Endothelial cell of umbilical vein (primary cell): ENCODE measurements at regions not wholly inside any gene's neighbourhood (a gene's known extent, or its start where the extent isn't known, plus 50 kb on each side); places are given as distances from the start of the nearest gene placed in this dataset.

ENCODE experiments used
- BruUV-seq: library from RNA; stranded (reverse); fragments of 400-500 nt; replicated peaks from 2 replicates; lab custom pipeline; 2021; lab: Mats Ljungman, UMichigan
- CTCF ChIA-PET: fragments of 300-600, 350-600 bp; sonication (Branson Sonifier 250); formaldehyde crosslinking; loops from one replicate; lab custom pipeline; 2021; ENCODE audit warnings: antibody characterized with exemption, inconsistent platforms; lab: Charles Lee
- POLR2A ChIA-PET: fragments of 300-600, 350-600 bp; sonication (Branson Sonifier 250); formaldehyde crosslinking; loops from one replicate; lab custom pipeline; 2021; ENCODE audit warnings: antibody characterized with exemption, inconsistent platforms; lab: Charles Lee
- DNase-seq: peaks from one replicate; pipeline ENCODE4 v3.0.0-alpha.2; 2011; ENCODE audit warnings: low read depth, low spot score
- FAIRE-seq: peaks from 2 replicates; lab custom pipeline; 2011; peaks lifted over from hg19 to GRCh38; lab: Jason Lieb, UNC
- H2AFZ ChIP-seq: 2 replicates; pipeline ENCODE4 v1.6.0; 2012; ENCODE audit warnings: low read depth, low read length, control low read depth, inconsistent platforms
- H3K27ac ChIP-seq: 2 replicates; pipeline ENCODE4 v1.5.1; 2011; ENCODE audit warnings: low read depth, mild to moderate bottlenecking, control low read depth, low read length, moderate library complexity; ENCODE audit not compliant: insufficient read depth
- H3K27me3 ChIP-seq, 2 experiments: 2 replicates each; pipeline versions ENCODE4 v1.6.0 to v1.6.1; 2011; ENCODE audit warnings: low read length in 2 of 2, mixed read lengths in 1 of 2; ENCODE audit not compliant: control insufficient read depth in 2 of 2, insufficient read depth in 2 of 2
- H3K36me3 ChIP-seq, 2 experiments: 2 replicates in 1 of 2; 3 replicates in 1 of 2; pipeline ENCODE4 v1.5.1; 2011; ENCODE audit warnings: low read length in 2 of 2, mild to moderate bottlenecking in 1 of 2, moderate library complexity in 1 of 2; ENCODE audit not compliant: control insufficient read depth in 2 of 2, insufficient read depth in 2 of 2; ENCODE audit errors: extremely low read depth in 1 of 2
- H3K4me1 ChIP-seq: 3 replicates; pipeline ENCODE4 v1.5.1; 2011; ENCODE audit warnings: mild to moderate bottlenecking, low read length; ENCODE audit not compliant: control insufficient read depth, insufficient read depth; ENCODE audit errors: extremely low read depth
- H3K4me2 ChIP-seq: 2 replicates; pipeline ENCODE4 v1.6.1; 2011; ENCODE audit warnings: low read length, control low read depth, mixed read lengths; ENCODE audit not compliant: insufficient read depth
- H3K4me3 ChIP-seq, 3 experiments: fragments of 200-600 bp in 1 of 3; sonication (generic), shearing (Covaris generic) in 1 of 3; replicated peaks in 1 of 3; 2 replicates each; pipeline ENCODE4 v1.5.1; 2011 to 2016; ENCODE audit warnings: control low read depth in 3 of 3, low read length in 3 of 3, mild to moderate bottlenecking in 2 of 3, inconsistent platforms in 1 of 3, low read depth in 1 of 3, moderate library complexity in 1 of 3; ENCODE audit not compliant: insufficient read depth in 1 of 3
- H3K79me2 ChIP-seq: 2 replicates; pipeline ENCODE4 v1.6.0; 2012; ENCODE audit warnings: low read length, inconsistent platforms; ENCODE audit not compliant: control insufficient read depth, insufficient read depth
- H3K9ac ChIP-seq: replicated peaks from 2 replicates; pipeline ENCODE3; 2011; ENCODE audit warnings: low read length, control low read depth; ENCODE audit not compliant: insufficient read depth; ENCODE audit errors: extremely low read depth
- H3K9me1 ChIP-seq: replicated peaks from 3 replicates; pipeline ENCODE4 v1.6.0; 2011; ENCODE audit warnings: mild to moderate bottlenecking, low read length; ENCODE audit not compliant: control insufficient read depth, insufficient read depth; ENCODE audit errors: extremely low read depth
- H3K9me3 ChIP-seq: replicated peaks from 2 replicates; pipeline ENCODE4 v1.5.1; 2012; ENCODE audit warnings: low read length, inconsistent platforms; ENCODE audit not compliant: control insufficient read depth, insufficient read depth
- H4K20me1 ChIP-seq: replicated peaks from 2 replicates; pipeline ENCODE3; 2011; ENCODE audit warnings: mild to moderate bottlenecking, low read length; ENCODE audit not compliant: control insufficient read depth, insufficient read depth; ENCODE audit errors: extremely low read depth
- CTCF ChIP-seq, 2 donors: IDR thresholded peaks; 1 replicate in 1 of 2; 2 replicates in 1 of 2; pipeline ENCODE4 v1.5.1; 2011; ENCODE audit warnings: low read length in 2 of 2, mild to moderate bottlenecking in 2 of 2, moderate library complexity in 2 of 2, control low read depth in 1 of 2, inconsistent platforms in 1 of 2, low read depth in 1 of 2; ENCODE audit not compliant: insufficient read depth in 1 of 2; ENCODE audit errors: extremely low read depth in 1 of 2
- EZH2 ChIP-seq: IDR thresholded peaks from 2 replicates; pipeline ENCODE4 v1.6.1; 2012; ENCODE audit warnings: borderline replicate concordance, low read depth, mild to moderate bottlenecking, moderate library complexity, low read length, inconsistent platforms; ENCODE audit not compliant: severe bottlenecking
- FOS ChIP-seq: IDR thresholded peaks from 2 replicates; pipeline ENCODE4 v1.6.1; 2011; ENCODE audit warnings: mild to moderate bottlenecking, low read length, moderate library complexity, borderline replicate concordance; ENCODE audit not compliant: insufficient read depth
- JUN ChIP-seq: IDR thresholded peaks from 2 replicates; pipeline ENCODE4 v1.6.1; 2011; ENCODE audit warnings: borderline replicate concordance, low read depth; ENCODE audit not compliant: insufficient read length, insufficient read depth
- MYC ChIP-seq: IDR thresholded peaks from one replicate; pipeline ENCODE4 v1.6.1; 2011; ENCODE audit warnings: mild to moderate bottlenecking, low read depth, low read length
- POLR2A ChIP-seq: IDR thresholded peaks from 2 replicates; pipeline ENCODE4 v1.6.1; 2012; ENCODE audit warnings: low read depth, mild to moderate bottlenecking, control low read depth, low read length
- POLR2AphosphoS5 ChIP-seq: IDR thresholded peaks from 2 replicates; pipeline ENCODE4 v1.6.1; 2012; ENCODE audit warnings: low read depth, mild to moderate bottlenecking, control low read depth, low read length, moderate library complexity; ENCODE audit not compliant: insufficient read depth
- dilution Hi-C: fragments of 300-500 bp; cut with MboI; formaldehyde crosslinking; loops from one replicate; pipeline ENCODE4 v1.15.0; 2019; ENCODE audit warnings: low sequenced_read_pairs; ENCODE audit not compliant: extremely low pct_ligation_motif_present
- intact Hi-C: fragments of 100-400 bp; cut with micrococcal nuclease; formaldehyde crosslinking; loops from one replicate; pipeline ENCODE4 v1.10.0; 2022
- TF ChIP-seq, protein P1 (sequence below): IDR thresholded peaks from 2 replicates; pipeline ENCODE4 v1.6.1; 2011; ENCODE audit not compliant: insufficient read depth, insufficient read length

GRCh38 chr22:48901324-48901723 is 926.3 kb downstream of the BRD1 start:
- TF ChIP-seq JUN (no peak), MYC (no peak), POLR2A (no peak), CTCF (IDR thresholded peaks at IDR 0.05; ENCODE audit: extremely low read depth in 1 of 2, insufficient read depth in 1 of 2, low read depth in 1 of 2, low read length in 2 of 2) (no peak), FOS (no peak), EZH2 (no peak), POLR2AphosphoS5 (no peak)
- TF ChIP-seq, protein P1, sequence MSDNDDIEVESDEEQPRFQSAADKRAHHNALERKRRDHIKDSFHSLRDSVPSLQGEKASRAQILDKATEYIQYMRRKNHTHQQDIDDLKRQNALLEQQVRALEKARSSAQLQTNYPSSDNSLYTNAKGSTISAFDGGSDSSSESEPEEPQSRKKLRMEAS = no peak
- BruUV-seq = no TSS peak
- no peak for FAIRE-seq
- no peak overlapping the region for H3K9ac ChIP-seq
- no peaks in the 10 kb centered on the region for H3K9me1 ChIP-seq
- no peaks in the 10 kb centered on the region for H3K27me3 ChIP-seq
- H3K79me2 ChIP-seq = no peaks in the 10 kb centered on the region
- DNase-seq = no peak
- no peak overlapping the region for H2AFZ ChIP-seq
- POLR2A ChIA-PET = no interaction called here
- intact Hi-C loops (no loop called here), dilution Hi-C loops (no loop called here)
- no peak overlapping the region for H3K4me3 ChIP-seq
- H3K36me3 ChIP-seq = no peaks in the 10 kb centered on the region
- H4K20me1 ChIP-seq = no peaks in the 10 kb centered on the region
- H3K9me3 ChIP-seq = peaks cover 3% of the 10 kb centered on the region
- no peak overlapping the region for H3K4me2 ChIP-seq
- CTCF ChIA-PET = no interaction called here
- H3K27ac ChIP-seq = no peak overlapping the region
- H3K4me1 ChIP-seq = no peaks in the 10 kb centered on the region
